ENCODE measurements at regions not wholly inside any gene's neighbourhood (a gene's known extent, or its start where the extent isn't known, plus 50 kb on each side); places are given as distances from the start of the nearest gene placed in this dataset.
A peak's percentile ranks its signal among the peaks of the same experiment; 100 is the strongest.
"Not testable (repeated sequence)": the region's sequence is repeated elsewhere in the genome, so short reads cannot be mapped to it uniquely, and the experiment has no call there.

GRCh38 chr13:19061278-19061677 is 120.3 kb downstream of the TUBA3C start:
- DNase-seq = no peak

- no peak for DNase-seq
Observed at GRCh38 chr13:19060311-19061002, 121.2 kb downstream of the TUBA3C start.

GRCh38 chr13:19059016-19059780 is 122.4 kb downstream of the TUBA3C start:
- DNase-seq = no peak

GRCh38 chr13:19058566-19058965 is 123.1 kb downstream of the TUBA3C start:
- DNase-seq = no peak

- DNase-seq = no peak
Observed at GRCh38 chr13:19057588-19058340, 123.9 kb downstream of the TUBA3C start.

GRCh38 chr13:19056984-19057490 is 124.6 kb downstream of the TUBA3C start:
- DNase-seq = no peak

GRCh38 chr13:19056355-19056880 is 125.2 kb downstream of the TUBA3C start:
- DNase-seq = no peak

- no peak for DNase-seq
Observed at GRCh38 chr13:19055611-19056010, 126.0 kb downstream of the TUBA3C start.

GRCh38 chr13:19053561-19053960 is 128.1 kb downstream of the TUBA3C start:
- DNase-seq = no peak

GRCh38 chr13:19052931-19053330 is 128.7 kb downstream of the TUBA3C start:
- DNase-seq = no peak

- DNase-seq = no peak
Observed at GRCh38 chr13:19052180-19052579, 129.4 kb downstream of the TUBA3C start.

GRCh38 chr13:19050901-19051300 is 130.7 kb downstream of the TUBA3C start:
- DNase-seq = no peak

GRCh38 chr13:19049624-19050023 is 132.0 kb downstream of the TUBA3C start:
- not testable (repeated sequence) for DNase-seq

GRCh38 chr13:19048381-19048780 is 133.2 kb downstream of the TUBA3C start:
- no peak for DNase-seq

- peak; percentile 11 for DNase-seq
Observed at GRCh38 chr13:19023115-19023514, 158.5 kb downstream of the TUBA3C start.

- no peak for DNase-seq
Observed at GRCh38 chr13:19020988-19021387, 160.6 kb downstream of the TUBA3C start.

- no peak for DNase-seq
Observed at GRCh38 chr13:18998389-18998788, 183.2 kb downstream of the TUBA3C start.

GRCh38 chr13:18996627-18997051 is 185.0 kb downstream of the TUBA3C start:
- DNase-seq = no peak

- DNase-seq = no peak
Observed at GRCh38 chr13:18996221-18996620, 185.4 kb downstream of the TUBA3C start.

- DNase-seq = no peak
Observed at GRCh38 chr13:18995259-18995873, 186.3 kb downstream of the TUBA3C start.

GRCh38 chr13:18993884-18994660 is 187.6 kb downstream of the TUBA3C start:
- no peak for DNase-seq

- no peak for DNase-seq
Observed at GRCh38 chr13:18992791-18993190, 188.8 kb downstream of the TUBA3C start.

All from KG1 (cell line).